Ectodermal cell (in vitro differentiated cells): ENCODE measurements at regions not wholly inside any gene's neighbourhood (a gene's known extent, or its start where the extent isn't known, plus 50 kb on each side); places are given as distances from the start of the nearest gene placed in this dataset.

ENCODE experiments used
- H3K27ac ChIP-seq: 2 replicates; pipeline ENCODE4 v1.7.0; 2013; ENCODE audit warnings: mild to moderate bottlenecking, low read depth, low read length; ENCODE audit not compliant: insufficient read depth, poor library complexity, severe bottlenecking
- H3K27me3 ChIP-seq: 2 replicates; pipeline ENCODE4 v1.7.0; 2013; ENCODE audit warnings: mild to moderate bottlenecking, low read length; ENCODE audit not compliant: insufficient read depth, control insufficient read depth, poor library complexity, severe bottlenecking
- H3K36me3 ChIP-seq: one replicate; pipeline ENCODE4 v1.7.0; 2013; ENCODE audit warnings: low read length; ENCODE audit not compliant: control insufficient read depth, insufficient read depth
- H3K4me1 ChIP-seq: one replicate; pipeline ENCODE4 v1.7.0; 2013; ENCODE audit warnings: low read length; ENCODE audit not compliant: control insufficient read depth, insufficient read depth
- H3K4me3 ChIP-seq: 2 replicates; pipeline ENCODE4 v1.7.0; 2013; ENCODE audit warnings: low read depth, low read length, control low read depth; ENCODE audit not compliant: insufficient read depth
- H3K9me3 ChIP-seq: 2 replicates; pipeline ENCODE4 v1.7.0; 2013; ENCODE audit warnings: mild to moderate bottlenecking, low read length, moderate library complexity; ENCODE audit not compliant: control insufficient read depth
- WGBS, 2 experiments: methylation state at CpG; one replicate each; pipeline ENCODE4 v1.1.7; 2013; ENCODE audit warnings: missing lambda C conversion rate in 2 of 2; 5-methylcytosine and 5-hydroxymethylcytosine counted together

- H3K36me3 ChIP-seq, result no peaks in the 10 kb centered on the region
- no peaks in the 10 kb centered on the region for H3K9me3 ChIP-seq
- 90 to 91% methylated on average over 11 of the region's 11 CpGs for WGBS, 2 experiments
- H3K27ac ChIP-seq, result no peak overlapping the region
- H3K4me3 ChIP-seq, result no peak overlapping the region
- H3K4me1 ChIP-seq, result peaks cover 12% of the 10 kb centered on the region
- H3K27me3 ChIP-seq, result no peaks in the 10 kb centered on the region
Observed at GRCh38 chr12:98062464-98063245, 452.7 kb upstream of the TMPO start.

- Histone ChIP-seq H3K4me3 (no peak overlapping the region), H3K36me3 (no peaks in the 10 kb centered on the region)
- 89 to 94% methylated on average over 2 of the region's 2 CpGs for WGBS, 2 experiments
Observed at GRCh38 chr12:98064501-98064900, 450.9 kb upstream of the TMPO start.

GRCh38 chr12:98067795-98068194, 447.6 kb upstream of the TMPO start:
- Histone ChIP-seq H3K27ac (no peak overlapping the region), H3K36me3 (no peaks in the 10 kb centered on the region), H3K4me1 (no peaks in the 10 kb centered on the region), H3K9me3 (no peaks in the 10 kb centered on the region), H3K4me3 (no peak overlapping the region), H3K27me3 (no peaks in the 10 kb centered on the region)
- WGBS, 2 experiments, result 92 to 94% methylated on average over 6 to 7 of the region's 7 CpGs

More at GRCh38 chr12:98064501-98064900, 450.9 kb upstream of the TMPO start:
- Histone ChIP-seq H3K4me1 (no peaks in the 10 kb centered on the region), H3K27me3 (no peaks in the 10 kb centered on the region), H3K27ac (no peak overlapping the region), H3K9me3 (no peaks in the 10 kb centered on the region)

DNA sequence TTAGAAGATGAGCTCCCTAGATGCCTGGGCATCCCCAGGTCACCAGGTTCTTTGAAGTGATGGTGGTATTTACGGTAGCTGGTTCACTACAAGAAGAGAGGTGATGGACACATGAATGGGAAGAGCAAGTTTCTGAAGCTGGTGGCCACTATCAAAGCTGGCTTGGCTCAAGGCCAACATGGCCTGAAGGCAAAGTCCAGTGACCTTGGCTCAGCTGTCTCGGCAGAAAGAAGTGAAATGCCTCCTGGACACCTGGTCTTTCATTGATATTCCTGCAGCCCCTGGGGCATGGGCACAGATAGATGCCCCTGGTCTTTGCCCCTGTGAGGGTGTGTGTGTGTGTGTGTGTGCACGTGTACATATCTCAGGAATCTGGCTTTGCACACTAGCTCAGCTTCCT, 441.8 kb upstream of the TMPO start:
- no peaks in the 10 kb centered on the region for H3K36me3 ChIP-seq
- H3K4me1 ChIP-seq, result no peaks in the 10 kb centered on the region
- WGBS, 2 experiments, result 90 to 93% methylated on average over 2 to 3 of the region's 3 CpGs
- no peaks in the 10 kb centered on the region for H3K27me3 ChIP-seq
- H3K9me3 ChIP-seq, result no peaks in the 10 kb centered on the region
- no peak overlapping the region for H3K4me3 ChIP-seq
- H3K27ac ChIP-seq, result no peak overlapping the region

DNA sequence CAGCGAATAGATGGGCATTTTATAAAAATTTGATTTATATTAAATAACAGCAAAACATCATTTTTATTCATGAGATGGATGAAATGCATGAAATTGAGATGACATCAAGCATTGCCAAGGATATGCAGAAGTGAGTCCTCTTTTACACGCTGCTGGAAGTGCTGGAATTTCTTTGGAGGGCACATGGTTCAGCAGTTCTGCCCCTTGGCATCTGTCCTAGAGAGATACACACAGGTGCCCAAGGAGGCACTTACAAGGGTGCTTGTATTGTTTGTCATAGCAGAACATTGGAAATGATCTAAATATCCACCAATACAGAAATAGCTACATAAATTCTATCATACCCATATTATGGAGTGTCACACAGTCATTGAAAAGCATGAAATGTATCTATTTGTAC, 441.1 kb upstream of the TMPO start:
- Histone ChIP-seq H3K9me3 (no peaks in the 10 kb centered on the region), H3K4me1 (no peaks in the 10 kb centered on the region), H3K27me3 (no peaks in the 10 kb centered on the region), H3K4me3 (no peak overlapping the region), H3K27ac (no peak overlapping the region), H3K36me3 (no peaks in the 10 kb centered on the region)
- WGBS, 2 experiments, result 97 to 100% methylated on average over 1 to 2 of the region's 2 CpGs

GRCh38 chr12:98084391-98084790, 431.0 kb upstream of the TMPO start:
- Histone ChIP-seq H3K9me3 (no peaks in the 10 kb centered on the region), H3K4me1 (peaks cover 3% of the 10 kb centered on the region), H3K27ac (no peak overlapping the region), H3K36me3 (no peaks in the 10 kb centered on the region), H3K4me3 (no peak overlapping the region), H3K27me3 (no peaks in the 10 kb centered on the region)
- WGBS, 2 experiments, result 96 to 98% methylated on average over 5 of the region's 5 CpGs

DNA sequence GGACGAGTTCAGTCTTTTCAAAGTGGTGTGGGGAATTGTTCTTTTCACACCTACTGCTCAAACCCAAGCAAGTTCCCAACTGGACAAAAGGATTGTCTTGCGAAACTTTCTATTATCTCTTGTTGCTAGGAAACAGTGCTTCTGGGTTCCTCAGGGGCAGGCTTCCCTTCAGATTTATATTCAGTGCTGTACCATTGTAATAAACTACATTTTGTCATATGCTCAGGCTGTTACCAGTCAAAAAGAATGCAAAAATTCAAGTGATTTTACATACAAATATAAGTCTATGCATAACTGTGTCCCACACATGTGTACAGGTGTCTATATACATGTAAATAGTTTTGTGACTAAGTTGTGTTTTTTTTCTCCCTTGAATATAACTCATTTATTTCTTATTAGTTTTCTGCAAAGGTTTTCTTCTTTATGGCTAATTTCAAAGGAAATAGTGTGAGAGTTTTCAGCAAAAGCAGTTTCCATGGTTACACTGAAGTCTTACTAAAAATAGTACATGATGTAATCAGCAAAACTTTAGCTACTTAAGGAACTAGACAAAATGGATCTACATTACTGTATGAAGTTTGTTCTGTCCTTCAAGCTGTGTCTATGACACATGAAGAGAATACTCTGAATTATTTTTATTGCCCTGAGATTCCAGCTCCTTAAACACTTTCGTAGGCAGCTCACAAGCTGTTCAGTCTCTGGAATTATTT, 430.2 kb upstream of the TMPO start:
- Histone ChIP-seq H3K27ac (no peak overlapping the region), H3K27me3 (no peaks in the 10 kb centered on the region), H3K4me1 (peaks cover 3% of the 10 kb centered on the region), H3K36me3 (no peaks in the 10 kb centered on the region), H3K4me3 (no peak overlapping the region), H3K9me3 (no peaks in the 10 kb centered on the region)
- WGBS, 2 experiments, result 61 to 65% methylated on average over 3 of the region's 3 CpGs

DNA sequence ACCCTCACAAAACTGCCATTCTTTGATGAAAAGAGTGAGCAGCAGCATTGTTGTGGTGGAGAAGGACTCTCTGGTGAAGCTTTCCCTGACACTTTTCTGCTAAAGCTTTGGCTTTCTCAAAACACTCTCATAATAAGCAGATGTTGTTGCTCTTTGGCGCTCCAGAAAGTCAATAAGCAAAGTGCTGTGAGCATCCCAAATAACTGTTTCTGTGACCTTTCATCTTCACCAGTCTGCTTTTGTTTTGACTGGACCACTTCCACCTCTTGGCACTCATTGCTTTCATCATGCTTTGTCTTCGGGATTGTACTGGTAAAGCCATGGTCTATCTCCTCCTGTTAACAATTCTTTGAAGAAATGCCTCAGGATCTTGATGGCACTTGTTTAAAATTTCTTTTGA, 424.7 kb upstream of the TMPO start:
- Histone ChIP-seq H3K27me3 (no peaks in the 10 kb centered on the region), H3K9me3 (no peaks in the 10 kb centered on the region), H3K4me3 (no peak overlapping the region), H3K36me3 (no peaks in the 10 kb centered on the region), H3K27ac (no peak overlapping the region), H3K4me1 (peaks cover 3% of the 10 kb centered on the region)
- WGBS, 2 experiments, result 91 to 95% methylated on average over 2 of the region's 2 CpGs

- no peaks in the 10 kb centered on the region for H3K36me3 ChIP-seq
- no peak overlapping the region for H3K4me3 ChIP-seq
- 89 to 95% methylated on average over 2 of the region's 2 CpGs for WGBS, 2 experiments
- H3K9me3 ChIP-seq, result no peaks in the 10 kb centered on the region
- no peaks in the 10 kb centered on the region for H3K4me1 ChIP-seq
- no peak overlapping the region for H3K27ac ChIP-seq
- no peaks in the 10 kb centered on the region for H3K27me3 ChIP-seq
Observed at GRCh38 chr12:98096436-98096835, 419.0 kb upstream of the TMPO start.

- Histone ChIP-seq H3K36me3 (no peaks in the 10 kb centered on the region), H3K27me3 (no peaks in the 10 kb centered on the region), H3K4me3 (no peak overlapping the region), H3K27ac (no peak overlapping the region), H3K4me1 (peaks cover 4% of the 10 kb centered on the region), H3K9me3 (no peaks in the 10 kb centered on the region)
- WGBS, 2 experiments, result 81 to 86% methylated on average over 7 of the region's 7 CpGs
Observed at GRCh38 chr12:98106031-98106683, 409.2 kb upstream of the TMPO start.
